CD4-positive, alpha-beta T cell treated with Interleukin-15 for 4 hours (primary cell): ENCODE measurements at regions not wholly inside any gene's neighbourhood (a gene's known extent, or its start where the extent isn't known, plus 50 kb on each side); places are given as distances from the start of the nearest gene placed in this dataset.

Source experiments
- DNase-seq: peaks from one replicate; pipeline ENCODE4 v3.0.0-alpha.2; 2020; ENCODE audit warnings: low spot score

DNA sequence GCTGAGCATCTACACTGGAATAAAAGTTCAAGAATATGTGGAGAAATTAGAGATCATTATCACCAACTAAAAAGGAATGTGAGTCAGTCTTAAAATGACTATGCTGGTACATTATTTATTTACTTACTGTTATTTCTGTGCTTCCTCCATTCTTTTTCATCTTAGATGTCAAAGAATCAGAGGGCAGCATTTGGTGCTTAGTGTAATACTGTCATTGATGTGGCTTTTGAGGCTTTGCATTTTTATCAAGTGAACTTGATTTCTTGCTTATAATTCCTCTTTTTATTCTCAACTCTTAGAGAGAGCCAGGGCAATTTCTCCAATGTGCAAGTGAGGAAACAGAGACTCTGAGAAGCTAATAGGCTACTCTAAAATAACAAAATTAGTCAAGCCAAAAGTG is 163.7 kb upstream of the TRPC7 start:
- no peak for DNase-seq

DNA sequence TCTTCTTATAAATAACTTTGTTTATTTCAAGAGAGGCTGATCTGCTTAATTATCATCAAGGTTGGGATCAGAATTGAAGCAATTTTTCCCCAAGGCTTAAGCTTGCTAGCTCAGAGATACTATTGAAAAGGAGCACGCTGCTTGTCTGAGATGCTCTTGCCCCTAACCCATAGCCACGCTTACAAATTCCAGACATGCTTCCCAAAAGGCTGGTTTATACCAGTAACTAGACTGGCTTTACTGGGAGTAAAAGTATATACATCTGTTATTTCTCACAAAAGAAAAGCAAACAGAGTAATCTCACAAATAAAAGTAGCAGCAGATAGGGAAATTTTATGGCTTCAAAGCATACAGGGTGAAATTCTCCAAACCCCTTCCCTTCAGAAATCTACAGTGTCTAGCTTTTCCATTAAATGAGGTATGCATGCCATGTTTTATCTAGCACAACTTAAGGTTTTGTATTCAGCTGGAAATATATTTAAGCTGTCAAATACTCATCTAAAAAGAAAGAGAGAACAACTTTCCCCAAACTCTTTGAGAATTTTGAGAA is 163.2 kb upstream of the TRPC7 start:
- DNase-seq: no peak

DNA sequence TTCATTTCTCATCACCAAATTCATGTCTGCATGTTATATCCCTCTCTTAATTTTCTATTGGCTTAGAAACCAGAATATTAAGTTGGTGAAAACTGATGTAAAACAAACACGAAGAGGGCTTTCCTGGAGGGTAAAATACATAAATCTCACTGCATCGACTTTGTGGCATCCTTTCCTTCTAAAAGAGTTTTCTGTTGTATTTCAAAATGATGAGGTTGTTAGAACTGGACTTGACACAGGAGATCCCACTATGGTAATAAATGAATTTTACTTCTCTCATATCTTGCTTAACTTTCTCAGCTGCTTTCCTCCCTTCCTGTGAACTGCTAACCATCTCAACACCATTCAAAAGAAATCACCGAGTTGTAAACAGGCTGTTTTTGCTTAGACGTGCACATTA is 162.0 kb upstream of the TRPC7 start:
- no peak for DNase-seq

DNA sequence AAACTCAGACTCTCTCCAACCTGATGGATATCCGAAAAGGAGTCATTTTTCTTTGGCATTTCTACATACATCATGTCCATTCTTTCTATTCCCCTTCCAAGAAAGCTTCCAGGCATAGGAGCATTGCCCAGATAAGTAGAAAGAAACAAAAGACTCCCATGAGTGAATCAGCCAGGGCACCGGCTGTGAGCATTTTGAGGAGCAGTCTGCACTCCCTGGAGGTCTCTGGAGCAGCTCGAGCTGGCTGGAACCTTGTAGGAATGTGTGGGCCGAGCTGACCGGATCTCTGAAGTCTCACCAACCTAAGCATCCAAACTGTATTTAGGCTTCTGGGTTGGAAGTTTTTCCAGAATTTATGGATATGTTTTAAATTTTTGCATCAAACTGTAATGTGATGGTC is 161.4 kb upstream of the TRPC7 start:
- DNase-seq: no peak

DNA sequence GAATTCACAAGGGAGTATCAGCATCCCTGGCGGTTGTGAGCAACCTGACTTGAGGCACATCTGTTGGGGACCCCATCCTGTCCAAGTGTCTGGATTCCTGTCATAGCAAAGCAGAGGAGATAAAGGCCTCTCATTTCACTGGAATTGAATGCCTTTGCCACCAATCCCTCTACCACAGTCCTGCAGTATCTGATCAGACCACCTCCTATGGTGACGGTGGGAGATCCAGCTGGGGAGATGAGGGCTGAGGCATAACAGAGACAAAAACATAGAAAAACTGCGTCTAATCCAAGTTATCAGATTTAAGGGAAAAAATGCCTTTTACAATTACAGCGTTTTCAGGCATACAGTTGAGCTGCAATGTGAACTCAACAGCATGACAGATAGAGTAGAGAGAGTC is 160.7 kb upstream of the TRPC7 start:
- DNase-seq: no peak

DNA sequence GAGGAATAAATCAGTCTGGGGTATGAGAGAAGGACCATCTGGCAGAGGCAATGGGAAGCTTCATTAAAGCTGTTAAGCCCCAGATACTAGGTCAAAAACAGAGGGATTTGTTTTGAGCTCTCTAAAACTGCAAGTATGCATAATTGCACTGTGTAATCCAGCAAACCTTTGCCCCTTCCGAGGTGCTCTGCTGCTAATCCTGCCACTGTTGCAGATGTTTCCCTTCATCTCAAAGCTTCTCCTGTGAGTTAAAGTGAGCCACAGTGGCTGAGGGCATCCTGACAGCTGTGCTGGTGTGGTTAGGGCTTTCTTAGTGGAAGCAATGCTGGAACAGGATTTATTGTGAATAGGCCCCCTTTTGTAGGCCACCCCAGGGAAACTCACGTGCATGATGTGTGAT is 160.3 kb upstream of the TRPC7 start:
- DNase-seq: no peak

DNA sequence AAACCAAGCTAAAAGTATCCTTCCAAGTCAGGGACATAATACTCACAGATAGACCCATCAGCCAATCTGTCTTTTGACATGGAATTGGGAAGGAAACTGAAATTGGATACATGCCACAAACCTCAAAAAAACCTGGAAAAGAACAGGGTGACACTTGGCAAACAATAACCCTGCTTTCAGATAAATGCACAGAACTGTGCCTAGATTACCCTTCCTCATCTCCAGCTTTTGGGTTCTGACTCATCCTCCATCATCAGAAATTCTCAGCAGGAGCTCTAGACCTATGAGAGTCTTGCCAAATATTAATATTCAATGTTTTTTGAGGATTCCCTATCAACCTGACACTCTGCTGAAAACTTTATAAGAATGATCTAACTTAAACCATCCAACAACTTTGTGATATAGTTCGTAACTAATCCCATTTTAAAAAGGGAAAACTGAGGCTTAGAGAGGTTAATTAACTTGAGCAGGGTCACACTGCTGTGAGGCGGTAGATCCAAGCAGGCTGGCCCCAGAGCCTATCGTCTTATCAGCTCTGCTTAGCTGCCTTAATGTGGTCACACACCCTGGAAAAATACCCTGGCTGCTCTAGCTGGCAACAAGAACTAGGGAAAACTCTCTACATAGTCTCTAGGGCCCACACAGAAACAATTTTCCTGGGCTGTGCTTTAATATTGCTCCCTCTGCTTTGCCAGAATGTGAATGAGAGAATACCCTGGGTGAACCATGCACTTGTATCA is 157.0 kb upstream of the TRPC7 start:
- no peak for DNase-seq

DNA sequence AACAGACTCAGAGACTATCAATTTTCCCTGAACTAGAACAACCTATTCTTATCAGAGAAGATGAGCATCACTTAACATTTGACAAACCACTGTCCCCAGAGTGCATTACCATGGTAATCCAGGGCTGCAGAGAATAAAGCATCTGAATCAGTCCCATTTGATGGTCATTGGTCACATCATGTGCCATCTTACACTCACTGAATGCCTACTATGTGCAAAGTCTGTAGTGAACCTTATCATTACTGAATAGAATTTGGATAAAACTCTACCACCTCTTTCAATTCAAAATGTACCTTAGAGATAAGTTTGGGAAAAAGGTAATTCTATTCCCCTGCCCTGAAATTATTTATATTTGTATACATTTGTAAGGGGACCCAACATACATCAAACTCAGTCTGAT is 156.4 kb upstream of the TRPC7 start:
- DNase-seq: no peak

DNA sequence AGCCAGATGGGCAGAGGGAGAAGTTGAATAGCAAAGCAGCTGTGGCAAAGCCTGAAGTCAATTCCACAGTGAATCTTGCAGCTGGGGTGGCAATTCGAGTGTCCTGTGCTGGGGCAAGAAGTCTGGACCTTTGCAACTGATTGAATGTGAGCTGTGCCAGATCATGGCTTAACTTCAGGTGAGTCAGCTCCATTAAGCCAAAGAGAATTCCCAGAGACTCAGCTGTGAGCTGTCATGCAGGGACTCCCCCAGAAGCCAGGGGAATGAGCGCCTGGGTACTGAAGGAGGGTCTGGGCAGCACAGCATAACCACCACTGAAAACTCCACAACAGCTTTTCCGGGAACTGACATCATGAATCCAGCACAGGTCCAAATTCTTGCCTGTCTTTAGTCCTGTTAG is 153.5 kb upstream of the TRPC7 start:
- no peak for DNase-seq

DNA sequence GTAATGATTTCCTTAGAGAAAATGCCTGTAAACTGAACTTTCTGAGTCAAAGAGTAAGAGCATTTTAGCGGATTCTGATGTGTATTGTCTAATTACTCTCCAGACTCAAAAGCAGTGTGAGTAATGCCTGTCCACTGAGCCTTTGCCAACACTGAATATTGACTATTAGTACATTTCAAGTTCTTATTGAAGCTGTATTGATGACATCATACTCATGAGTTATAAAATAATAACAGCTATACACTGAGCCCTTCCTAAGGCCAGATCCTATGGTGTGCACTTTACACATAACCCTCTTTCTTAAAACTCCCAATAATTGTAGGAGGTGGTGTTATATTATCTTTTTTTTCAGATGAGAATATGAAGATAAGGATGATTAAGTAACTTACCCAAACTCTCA is 152.8 kb upstream of the TRPC7 start:
- DNase-seq: no peak

DNA sequence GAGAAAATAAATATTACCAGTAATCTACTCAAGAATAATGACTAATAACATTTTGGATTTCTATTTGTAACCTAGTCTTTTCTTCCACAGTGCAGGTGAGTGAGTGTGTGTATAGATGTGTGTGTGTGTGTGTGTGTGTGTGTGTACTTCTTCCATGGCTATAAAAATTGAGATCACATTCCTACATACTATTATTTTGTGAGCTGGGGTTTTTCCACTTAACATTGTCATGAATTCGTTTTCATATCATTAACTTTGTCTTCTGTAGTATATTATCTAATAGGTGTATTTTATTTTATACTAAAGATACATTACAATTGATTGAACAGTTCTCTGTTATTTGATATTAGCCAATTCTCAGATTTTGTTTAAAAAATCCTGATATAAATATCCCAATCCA is 152.4 kb upstream of the TRPC7 start:
- DNase-seq: no peak

DNA sequence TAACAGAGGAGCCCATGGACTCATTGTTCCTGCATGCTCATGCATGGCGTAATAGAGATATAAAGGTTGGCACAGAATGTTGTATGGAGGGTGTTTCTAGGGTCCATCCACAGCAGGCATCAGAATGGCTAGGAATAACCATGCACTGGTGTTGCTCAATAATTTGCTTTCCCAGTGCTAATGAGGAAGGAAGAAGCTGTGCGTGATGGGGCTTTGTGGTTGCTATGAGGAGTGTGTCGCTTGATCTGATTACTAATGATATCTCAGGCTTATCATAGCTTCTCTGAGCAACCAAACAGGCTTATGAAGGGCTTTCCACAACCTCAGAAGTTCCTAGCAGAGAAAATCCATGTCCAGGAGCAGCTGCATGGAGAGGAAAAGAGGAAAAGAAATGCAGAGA is 151.3 kb upstream of the TRPC7 start:
- no peak for DNase-seq

DNA sequence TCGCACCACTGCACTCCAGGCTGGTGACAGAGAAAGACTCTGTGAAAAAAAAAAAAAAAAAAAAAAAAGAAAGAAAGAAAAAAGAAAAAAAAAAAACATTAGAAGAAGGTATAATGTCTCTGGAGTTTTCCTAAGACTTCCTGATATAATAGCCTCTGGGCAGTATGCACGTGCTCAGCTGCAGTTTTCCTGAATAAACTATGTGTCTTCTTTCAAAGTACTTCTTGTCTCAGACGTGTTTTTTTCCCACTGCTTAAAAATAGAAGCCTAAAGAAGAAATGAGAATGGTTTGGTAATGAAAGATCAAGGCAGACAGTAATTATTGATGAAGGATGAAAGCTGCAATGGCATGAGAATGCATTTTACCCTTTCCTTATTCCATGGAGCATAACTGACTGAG is 148.1 kb upstream of the TRPC7 start:
- DNase-seq: no peak

DNA sequence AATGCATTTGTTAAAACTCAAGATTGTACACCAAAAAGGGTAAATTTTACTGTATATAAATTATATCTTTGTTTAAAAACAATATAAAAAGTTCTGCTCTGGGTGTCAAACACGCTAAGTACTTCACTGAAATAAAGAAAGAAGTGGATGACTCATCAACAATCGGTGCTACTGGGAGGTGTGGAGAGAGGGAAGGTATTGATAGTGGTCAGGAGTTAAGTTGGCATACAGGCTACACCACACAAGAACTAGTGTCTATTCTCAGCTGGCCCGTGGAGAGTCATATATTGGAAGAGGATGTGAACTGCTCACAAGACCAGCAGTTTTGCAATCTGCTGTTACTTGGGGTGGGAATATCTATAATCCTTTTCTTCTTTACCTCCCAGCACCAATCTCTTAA is 145.7 kb upstream of the TRPC7 start:
- DNase-seq: no peak

DNA sequence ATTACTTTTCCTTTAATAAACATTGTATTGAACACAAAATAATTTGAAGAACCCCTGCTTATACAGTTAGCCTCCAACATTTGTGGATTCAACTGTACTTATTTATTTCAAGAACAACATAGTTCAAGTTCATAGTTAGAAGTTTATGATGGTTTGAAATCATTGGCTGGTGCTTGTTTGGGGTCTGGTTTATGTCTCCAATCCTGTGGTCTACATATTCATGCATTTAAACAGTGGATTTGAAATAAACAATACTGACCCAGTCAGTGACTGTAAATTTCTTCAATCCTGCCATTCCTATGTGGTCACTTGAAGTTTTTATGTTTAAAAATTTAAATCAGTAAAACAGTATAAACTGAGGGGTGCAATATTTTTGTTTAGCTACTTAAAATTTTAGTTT is 145.1 kb upstream of the TRPC7 start:
- no peak for DNase-seq

DNA sequence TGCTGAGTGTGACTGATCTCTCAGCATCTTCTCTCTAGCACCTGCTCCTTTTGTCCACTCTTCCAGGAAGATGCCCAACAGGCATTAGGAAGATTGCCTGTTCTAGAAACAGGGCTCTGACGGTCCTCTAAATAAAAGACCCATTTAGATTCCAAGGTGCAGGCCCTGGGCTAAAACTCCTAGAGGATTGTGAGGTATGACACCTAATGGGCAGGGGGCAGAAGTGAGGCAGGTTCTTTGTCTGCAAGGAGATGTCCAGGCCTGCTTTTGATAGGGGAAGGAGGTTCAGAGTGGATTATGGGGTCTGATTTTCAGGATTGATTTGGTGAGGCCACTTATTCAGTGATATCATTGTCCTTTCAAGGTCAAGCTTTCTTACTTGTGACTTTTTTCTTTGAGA is 140.8 kb upstream of the TRPC7 start:
- DNase-seq: no peak

DNA sequence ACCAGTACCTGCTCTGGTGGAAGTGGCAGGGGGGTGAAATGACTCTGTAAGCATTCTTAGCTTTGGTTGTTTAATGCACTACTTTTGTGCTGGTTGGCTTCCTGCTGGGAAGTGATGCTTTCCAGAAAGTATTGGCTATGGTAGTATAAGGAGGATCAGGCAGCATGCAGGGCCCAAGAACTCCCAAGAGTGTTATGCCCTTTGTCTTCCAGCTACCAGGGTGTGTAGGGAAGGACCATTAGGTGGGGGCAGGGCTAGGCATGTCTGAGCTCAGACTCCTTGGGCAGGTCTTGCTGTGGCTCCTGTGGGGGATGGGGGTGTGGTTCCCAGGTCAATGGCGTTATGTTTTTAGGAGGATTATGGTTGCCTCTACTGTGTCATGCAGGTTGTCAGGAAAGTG is 135.8 kb upstream of the TRPC7 start:
- DNase-seq: no peak

DNA sequence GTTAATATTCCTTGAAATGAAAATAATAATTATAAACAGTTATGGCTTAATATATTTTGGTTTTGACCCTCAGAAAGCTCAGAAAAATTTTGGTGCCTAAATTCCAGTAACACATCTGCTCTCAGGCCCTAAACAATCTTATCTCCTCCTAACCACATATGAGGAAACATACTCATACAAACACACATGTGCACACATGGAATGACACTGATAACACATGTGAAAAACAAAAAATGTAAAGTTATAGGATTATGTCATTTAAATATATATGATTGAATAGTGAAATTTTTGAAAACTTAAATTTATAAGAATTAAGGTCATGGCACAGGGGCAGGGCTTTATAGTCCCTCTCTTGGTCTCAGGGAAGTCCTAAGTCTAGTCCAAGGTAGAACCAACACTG is 127.2 kb upstream of the TRPC7 start:
- DNase-seq: no peak

DNA sequence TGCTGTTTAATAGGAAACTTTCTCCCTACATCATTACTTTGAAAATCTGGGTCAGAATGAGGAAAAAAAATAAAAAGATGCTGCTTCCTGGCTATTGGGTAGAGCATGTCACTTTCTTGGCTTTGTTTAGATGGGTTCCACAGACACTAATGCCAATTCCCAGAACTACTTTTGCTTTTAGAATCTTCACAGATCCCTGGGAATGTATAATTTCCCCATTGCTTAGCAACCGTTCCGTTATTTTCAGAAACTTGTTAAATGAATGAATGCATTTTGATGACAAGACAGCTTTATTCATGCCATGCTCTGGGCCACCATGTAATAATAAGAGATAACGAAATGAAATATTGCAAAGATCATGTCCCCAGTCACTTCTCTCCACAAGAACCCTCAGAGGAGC is 126.5 kb upstream of the TRPC7 start:
- no peak for DNase-seq

DNA sequence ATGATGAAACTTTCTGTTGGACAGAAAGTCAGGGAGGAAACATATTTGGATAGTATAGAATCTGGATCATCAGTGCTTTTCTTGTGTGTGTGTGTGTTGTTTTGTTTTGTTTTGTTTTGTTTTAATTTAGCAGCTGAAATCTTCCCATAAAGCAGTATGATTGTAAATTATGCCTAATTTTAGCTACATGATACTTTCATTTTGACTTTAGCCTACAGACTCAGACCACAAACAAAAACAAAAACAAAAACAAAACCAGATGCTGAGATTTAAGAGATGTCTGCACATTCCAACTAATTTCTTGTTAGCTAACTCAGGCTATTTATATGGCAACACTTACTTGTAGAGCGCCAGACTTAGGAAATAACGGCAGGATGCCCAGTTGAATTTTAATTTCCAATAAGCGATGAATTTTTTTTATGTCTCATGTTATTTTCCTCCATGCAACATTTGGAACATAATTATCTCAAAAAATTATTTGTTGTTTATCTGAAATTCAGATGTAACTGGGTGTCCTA is 119.5 kb upstream of the TRPC7 start:
- DNase-seq: no peak

DNA sequence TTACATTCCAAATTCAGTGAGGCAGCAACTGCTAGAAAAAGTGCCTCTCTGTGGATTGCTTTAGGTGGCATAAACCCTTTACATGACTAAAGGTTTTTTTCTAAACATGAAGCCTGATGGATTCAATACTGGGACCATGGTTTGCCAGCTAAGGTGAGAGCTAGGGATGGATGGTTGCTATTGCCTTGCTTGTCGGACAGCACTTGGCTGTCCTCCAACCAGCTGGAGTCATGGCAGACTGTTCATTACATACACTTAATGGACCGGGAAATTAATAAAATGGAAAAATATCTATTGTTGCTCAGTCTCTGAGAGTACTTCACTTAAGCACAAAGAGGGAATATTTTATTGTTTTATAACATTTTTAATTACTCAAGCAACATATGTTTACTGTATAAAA is 116.9 kb upstream of the TRPC7 start:
- no peak for DNase-seq

DNA sequence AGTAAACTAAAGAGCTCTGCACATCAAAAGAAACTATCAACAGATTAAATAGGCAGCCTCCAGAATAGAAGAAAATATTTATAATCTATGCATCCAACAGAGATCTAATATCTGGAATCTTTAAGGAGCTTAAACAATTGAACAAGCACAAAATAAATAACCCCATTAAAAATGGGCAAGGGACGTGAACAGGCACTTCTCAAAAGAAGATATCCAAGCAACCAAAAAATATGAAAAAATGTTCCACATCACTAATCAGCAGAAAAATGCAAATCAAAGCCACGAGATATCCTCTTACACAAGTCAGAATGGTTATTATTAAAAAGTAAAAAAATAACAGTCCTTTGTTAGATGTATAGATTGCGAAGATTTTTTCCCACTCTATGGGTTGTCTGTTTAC is 109.1 kb upstream of the TRPC7 start:
- no peak for DNase-seq

DNA sequence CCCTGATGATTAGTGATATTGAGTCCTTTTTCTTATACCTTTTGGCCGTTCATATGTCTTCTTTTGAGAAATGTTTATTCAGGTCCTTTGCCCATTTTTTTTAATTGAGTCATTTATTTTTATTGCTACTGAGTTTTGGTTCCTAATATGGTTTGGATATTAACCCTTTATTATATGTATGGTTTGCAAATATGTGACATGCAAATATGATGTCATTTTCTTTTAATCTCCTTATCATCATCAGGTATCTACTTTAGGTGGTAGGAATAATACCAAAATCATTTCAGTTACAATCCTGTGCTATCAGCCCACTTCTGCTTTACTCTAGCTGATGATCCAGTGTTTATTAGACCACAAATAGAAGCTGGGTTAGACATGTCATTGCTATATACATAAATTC is 102.3 kb upstream of the TRPC7 start:
- no peak for DNase-seq

DNA sequence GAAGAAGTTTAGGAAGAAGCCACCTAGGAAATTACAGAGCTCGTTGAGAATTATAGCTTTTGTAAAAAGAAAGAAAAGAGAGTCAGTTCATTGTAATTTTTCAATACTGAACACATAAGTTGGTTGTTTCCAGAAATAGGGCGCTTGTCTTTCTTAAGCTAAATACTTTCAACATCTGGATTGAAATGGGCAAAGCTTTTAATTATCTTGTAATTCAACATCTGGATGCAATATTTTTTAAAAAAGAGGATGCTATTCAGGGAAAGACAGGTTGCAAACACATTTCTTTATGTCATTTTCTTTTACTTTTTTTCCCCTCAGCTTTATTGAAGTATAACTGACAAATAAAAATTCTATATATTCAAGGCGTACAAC is 100.7 kb upstream of the TRPC7 start:
- DNase-seq: no peak
